ENCODE measurements at regions not wholly inside any gene's neighbourhood (a gene's known extent, or its start where the extent isn't known, plus 50 kb on each side); places are given as distances from the start of the nearest gene placed in this dataset.

DNA sequence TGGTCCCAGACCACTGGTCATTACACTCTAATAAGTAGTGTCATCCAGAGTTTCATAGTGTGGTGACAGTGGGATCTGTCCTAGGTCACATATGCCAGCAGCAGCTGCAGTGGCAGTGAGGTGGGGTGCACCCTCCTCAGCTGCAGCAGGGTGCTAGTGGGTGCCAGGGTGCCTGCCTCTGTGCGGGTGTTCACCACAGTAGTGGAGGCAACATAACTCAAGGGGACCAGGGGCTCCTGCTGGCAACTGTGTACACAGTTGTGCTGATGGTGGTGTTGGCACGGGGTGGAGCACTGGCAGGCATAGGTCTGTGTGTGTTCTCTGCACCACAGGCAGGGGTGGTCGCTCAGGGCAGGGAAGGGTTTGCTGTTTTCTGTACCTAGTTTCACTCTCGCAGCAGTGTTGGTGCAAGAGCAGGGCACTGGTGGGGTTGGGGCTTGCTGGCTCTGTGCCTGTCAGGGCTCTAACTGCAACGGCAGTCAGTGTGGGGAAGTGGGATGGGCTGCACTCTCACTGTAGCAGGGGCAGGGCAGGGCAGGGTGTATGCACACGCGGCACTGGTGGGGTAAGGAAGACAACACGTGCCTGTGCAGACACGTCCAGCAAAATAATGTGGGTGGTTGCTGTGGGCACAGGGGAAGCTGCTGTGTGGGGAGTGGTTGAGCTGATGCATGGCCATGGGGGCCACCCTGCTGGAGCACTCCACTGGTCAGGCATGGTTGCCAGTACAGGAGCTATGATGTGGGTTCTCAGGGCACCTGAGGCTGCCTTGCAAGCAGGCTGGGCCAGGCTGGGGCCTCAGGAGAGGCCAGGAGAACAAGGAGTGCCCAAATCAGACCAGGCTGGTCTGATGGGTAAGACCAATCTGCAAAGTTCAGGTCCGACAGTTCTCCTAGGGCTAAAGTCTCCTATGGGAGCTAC, 226.6 kb downstream of the MEIS1 start:
- no peak for DNase-seq (ENCODE audit: low read depth)
- no peak overlapping the region for H3K4me3 ChIP-seq (ENCODE audit: low read length)
- no peak for TF ChIP-seq CTCF (IDR thresholded peaks at IDR 0.05; ENCODE audit: insufficient read depth, low read depth, low read length, missing control alignments)

- H3K4me3 ChIP-seq (ENCODE audit: low read length) = no peak overlapping the region
- no peak for TF ChIP-seq CTCF (IDR thresholded peaks at IDR 0.05; ENCODE audit: insufficient read depth, low read depth, low read length, missing control alignments)
- peak; percentile 52 for DNase-seq (ENCODE audit: low read depth)
Observed at GRCh38 chr2:66665124-66665984, 230.4 kb downstream of the MEIS1 start.

DNA sequence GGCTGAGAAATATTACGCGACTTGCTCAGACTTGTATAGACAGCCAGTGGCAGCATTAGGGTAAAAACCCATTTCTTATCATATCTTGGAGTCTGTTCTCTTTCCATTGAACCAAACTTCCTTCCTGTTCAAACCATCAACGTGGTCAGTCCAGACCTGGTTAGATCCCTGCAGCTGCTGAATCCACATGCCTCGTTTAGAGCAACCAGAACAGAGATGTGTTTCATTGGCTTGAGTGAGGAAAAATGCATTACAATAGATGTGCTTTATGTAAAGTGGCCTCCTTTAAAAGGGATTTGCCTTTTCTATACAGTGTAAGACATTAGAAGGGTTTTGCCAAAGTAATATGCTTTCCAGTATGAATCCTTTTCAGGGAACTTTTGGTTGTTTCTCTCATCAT, 232.4 kb downstream of the MEIS1 start:
- no peak for TF ChIP-seq CTCF (IDR thresholded peaks at IDR 0.05; ENCODE audit: insufficient read depth, low read depth, low read length, missing control alignments)
- no peak overlapping the region for H3K4me3 ChIP-seq (ENCODE audit: low read length)
- peak; percentile 8 for DNase-seq (ENCODE audit: low read depth)

- H3K4me3 ChIP-seq (ENCODE audit: low read length) = no peak overlapping the region
- TF ChIP-seq CTCF (IDR thresholded peaks at IDR 0.05; ENCODE audit: insufficient read depth, low read depth, low read length, missing control alignments) = no peak
- DNase-seq (ENCODE audit: low read depth) = no peak
Observed at GRCh38 chr2:66673286-66673685, 238.4 kb downstream of the MEIS1 start.

DNA sequence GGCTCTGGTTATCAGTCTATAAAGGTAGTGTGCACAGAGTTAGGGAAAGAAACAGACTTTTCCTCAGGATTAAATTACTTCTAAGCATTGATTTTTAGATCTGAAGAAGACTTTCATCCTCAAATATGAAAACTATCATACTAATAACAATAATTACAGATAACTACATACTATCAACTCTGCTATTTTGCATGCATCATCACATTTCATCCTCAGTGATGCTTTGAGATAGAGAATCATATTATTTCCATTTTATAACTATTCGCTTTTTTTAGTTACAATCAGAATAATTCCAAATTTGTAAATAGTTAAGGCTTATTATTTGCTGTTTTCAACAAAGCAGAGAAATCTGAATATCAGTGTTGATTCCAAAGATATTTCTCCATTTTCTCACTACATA, 239.2 kb downstream of the MEIS1 start:
- no peak overlapping the region for H3K4me3 ChIP-seq (ENCODE audit: low read length)
- no peak for DNase-seq (ENCODE audit: low read depth)
- TF ChIP-seq CTCF (IDR thresholded peaks at IDR 0.05; ENCODE audit: insufficient read depth, low read depth, low read length, missing control alignments) = no peak

- H3K4me3 ChIP-seq (ENCODE audit: low read length) = no peak overlapping the region
- DNase-seq (ENCODE audit: low read depth) = no peak
- no peak for TF ChIP-seq CTCF (IDR thresholded peaks at IDR 0.05; ENCODE audit: insufficient read depth, low read depth, low read length, missing control alignments)
Observed at GRCh38 chr2:66675591-66675990, 240.7 kb downstream of the MEIS1 start.
